ENCODE measurements at regions not wholly inside any gene's neighbourhood (a gene's known extent, or its start where the extent isn't known, plus 50 kb on each side); places are given as distances from the start of the nearest gene placed in this dataset.

DNA sequence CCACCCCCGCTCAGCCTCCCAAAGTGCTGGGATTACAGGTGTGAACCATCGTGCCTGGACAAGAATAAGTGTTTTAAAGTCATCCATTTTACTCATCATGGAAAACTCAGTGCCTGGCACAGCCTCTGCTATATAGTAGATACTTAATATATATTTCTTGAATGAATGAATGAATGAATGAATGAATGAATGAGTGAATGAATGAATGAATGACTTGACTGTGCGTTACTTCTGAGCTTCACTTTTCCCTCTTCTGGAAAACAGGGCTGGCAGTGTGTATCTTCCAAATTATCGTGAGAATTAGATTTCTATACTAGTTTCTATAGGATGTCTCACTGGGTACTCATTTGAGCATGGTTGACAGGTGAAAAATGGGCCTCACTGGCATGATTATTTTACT is 307.3 kb upstream of the ERCC4 start:
- TF ChIP-seq, protein P1, sequence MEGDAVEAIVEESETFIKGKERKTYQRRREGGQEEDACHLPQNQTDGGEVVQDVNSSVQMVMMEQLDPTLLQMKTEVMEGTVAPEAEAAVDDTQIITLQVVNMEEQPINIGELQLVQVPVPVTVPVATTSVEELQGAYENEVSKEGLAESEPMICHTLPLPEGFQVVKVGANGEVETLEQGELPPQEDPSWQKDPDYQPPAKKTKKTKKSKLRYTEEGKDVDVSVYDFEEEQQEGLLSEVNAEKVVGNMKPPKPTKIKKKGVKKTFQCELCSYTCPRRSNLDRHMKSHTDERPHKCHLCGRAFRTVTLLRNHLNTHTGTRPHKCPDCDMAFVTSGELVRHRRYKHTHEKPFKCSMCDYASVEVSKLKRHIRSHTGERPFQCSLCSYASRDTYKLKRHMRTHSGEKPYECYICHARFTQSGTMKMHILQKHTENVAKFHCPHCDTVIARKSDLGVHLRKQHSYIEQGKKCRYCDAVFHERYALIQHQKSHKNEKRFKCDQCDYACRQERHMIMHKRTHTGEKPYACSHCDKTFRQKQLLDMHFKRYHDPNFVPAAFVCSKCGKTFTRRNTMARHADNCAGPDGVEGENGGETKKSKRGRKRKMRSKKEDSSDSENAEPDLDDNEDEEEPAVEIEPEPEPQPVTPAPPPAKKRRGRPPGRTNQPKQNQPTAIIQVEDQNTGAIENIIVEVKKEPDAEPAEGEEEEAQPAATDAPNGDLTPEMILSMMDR (IDR thresholded peaks at IDR 0.05): no peak
- no peak for DNase-seq (ENCODE audit: low spot score)
- no peak for ATAC-seq (ENCODE audit: low FRiP score)

DNA sequence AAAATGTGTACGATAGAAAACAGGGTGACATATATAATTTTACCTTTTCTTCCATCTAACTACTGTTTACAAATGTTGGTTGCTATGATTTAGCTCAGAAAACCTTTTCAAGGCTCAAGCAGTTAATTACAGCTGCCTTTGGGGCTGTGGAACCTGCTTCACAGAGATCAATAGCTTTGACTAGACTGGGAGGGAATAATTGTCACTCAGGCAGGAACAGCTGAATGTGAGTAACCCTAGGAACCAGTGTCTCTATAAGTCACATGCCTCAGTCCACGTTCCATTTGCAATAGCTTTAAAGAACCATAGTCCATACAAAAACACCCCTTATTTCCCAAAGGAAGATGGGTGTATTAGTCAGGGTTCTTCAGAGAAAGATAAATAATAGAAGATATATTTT is 306.8 kb upstream of the ERCC4 start:
- TF ChIP-seq, protein P1 (IDR thresholded peaks at IDR 0.05): no peak
- ATAC-seq (ENCODE audit: low FRiP score) (no peak), DNase-seq (ENCODE audit: low spot score) (no peak)

DNA sequence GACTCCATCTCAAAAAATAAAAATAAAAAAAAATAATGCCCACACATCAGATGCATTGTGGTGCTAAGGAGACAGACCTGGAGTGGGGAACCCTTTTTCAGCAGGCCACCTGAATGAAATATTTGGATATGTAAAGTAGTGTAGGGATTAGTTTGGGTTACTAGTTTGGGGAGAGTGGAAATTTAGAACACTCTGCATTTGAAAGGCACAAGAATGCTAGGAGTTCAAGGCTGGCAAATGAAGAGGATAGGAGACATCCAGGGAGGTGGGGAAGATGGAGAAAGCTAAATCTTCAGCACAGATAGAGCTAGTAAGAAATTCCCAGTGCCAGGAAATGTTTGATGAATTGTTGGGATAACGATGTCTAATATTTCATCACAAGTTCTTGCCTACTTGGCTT is 298.3 kb upstream of the ERCC4 start:
- DNase-seq (ENCODE audit: low spot score) (no peak), ATAC-seq (ENCODE audit: low FRiP score) (no peak)
- TF ChIP-seq, protein P1 (IDR thresholded peaks at IDR 0.05): no peak

DNA sequence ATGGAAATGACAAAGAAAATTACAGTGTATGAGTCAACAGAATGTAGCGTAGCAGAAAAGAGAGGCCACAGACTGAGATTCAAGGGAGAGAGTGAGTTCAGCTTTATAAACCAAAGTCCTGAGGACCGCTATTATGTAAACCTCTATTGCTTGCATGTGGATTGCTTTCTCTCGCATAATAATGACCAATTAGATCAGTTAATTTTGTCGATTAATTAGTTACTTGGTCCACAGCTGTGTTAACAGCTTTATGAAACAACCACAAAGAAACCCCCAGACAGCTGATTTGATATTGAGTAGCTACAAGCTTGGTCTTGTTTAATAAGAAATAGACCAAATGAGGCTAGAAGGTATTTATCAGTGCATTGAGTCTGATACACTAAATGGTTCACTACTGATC is 291.8 kb upstream of the ERCC4 start:
- DNase-seq (ENCODE audit: low spot score): no peak
- no peak for ATAC-seq (ENCODE audit: low FRiP score)
- TF ChIP-seq, protein P1 (IDR thresholded peaks at IDR 0.05): no peak

DNA sequence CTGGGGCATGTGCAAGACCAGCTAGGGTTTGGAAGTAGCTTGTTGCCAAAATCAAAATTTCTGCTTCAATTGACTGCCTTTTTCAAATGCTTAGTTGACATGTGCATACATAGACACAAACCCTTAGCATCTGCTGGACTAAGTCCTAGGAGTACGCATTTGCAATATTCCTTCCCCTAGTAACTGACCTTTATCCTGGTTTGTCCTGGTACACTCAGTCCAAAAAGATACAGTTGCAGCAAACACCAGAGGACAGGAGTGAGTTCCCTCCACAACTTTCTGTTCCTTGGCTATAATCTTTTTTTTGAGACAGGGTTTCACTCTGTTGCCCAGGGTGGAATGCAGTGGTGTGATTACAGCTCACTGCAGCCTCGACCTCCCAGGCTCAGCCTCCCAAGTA is 290.2 kb upstream of the ERCC4 start:
- TF ChIP-seq, protein P1 (IDR thresholded peaks at IDR 0.05): no peak
- no peak for ATAC-seq (ENCODE audit: low FRiP score)
- no peak for DNase-seq (ENCODE audit: low spot score)

DNA sequence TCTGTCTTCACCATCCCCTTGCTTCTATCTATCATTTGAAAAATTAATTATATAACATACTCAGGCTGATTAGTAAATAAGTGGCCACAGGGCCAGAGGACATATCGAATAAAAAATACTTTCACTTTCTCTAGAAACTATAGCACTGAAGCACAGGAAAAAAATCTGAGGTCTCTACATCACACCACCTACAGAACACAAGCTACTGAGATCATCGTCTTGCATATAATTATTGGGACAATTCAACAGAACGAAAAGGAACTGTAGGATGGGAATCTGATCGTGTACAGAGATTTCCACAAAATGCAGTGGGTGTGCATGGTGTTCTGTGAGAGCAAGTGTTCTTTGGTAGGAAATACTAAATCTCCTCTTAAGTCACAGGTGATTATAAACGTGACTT is 289.6 kb upstream of the ERCC4 start:
- ATAC-seq (ENCODE audit: low FRiP score) (no peak), DNase-seq (ENCODE audit: low spot score) (no peak)

DNA sequence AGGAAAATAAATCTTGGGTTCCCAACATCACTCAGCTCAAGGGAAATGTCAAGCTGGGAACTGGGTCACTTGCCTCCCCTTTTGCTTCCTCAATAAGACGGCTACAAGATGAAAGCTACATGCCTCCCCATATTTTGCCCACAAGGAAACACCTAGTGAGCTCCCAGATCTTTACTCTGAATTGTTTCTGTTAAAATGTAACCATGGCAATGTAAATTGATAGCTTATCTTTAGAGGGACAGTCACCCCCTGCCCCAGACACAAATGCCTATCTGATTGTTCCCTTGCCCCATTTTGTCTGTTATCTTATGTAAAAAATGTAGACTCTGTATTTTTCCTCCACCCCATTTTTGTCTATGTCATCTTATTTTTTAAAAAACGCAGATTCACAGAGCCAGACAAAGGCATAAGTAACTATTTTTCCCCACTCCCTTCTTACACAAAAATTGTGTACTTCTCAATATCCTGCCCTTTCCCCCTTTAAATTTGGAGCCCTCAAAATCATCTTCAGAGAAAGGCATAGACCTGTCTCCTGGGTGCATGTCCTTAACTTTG is 288.7 kb upstream of the ERCC4 start:
- TF ChIP-seq, protein P1 (IDR thresholded peaks at IDR 0.05): no peak
- ATAC-seq (ENCODE audit: low FRiP score) (no peak), DNase-seq (ENCODE audit: low spot score) (no peak)

More for the DNA sequence above, 289.6 kb upstream of the ERCC4 start:
- TF ChIP-seq, protein P1 (IDR thresholded peaks at IDR 0.05): no peak
